Testis (tissue), 2 donors: ENCODE measurements at regions not wholly inside any gene's neighbourhood (a gene's known extent, or its start where the extent isn't known, plus 50 kb on each side); places are given as distances from the start of the nearest gene placed in this dataset.

Experiments
- DNase-seq: peaks from one replicate; pipeline ENCODE4 v3.0.0-alpha.2; 2019
- H3K27ac ChIP-seq, 2 donors: fragments of 200-600 bp; sonication (generic); one replicate each; pipeline ENCODE4 v1.5.1; 2019
- H3K27me3 ChIP-seq: fragments of 200-600 bp; sonication (generic); one replicate; pipeline ENCODE4 v1.5.1; 2019
- H3K36me3 ChIP-seq: fragments of 200-600 bp; sonication (generic); one replicate; pipeline ENCODE4 v1.5.1; 2017; ENCODE audit warnings: low read depth; ENCODE audit errors: missing control alignments
- H3K4me1 ChIP-seq: fragments of 200-600 bp; sonication (generic); one replicate; pipeline ENCODE4 v1.5.1; 2019
- H3K4me3 ChIP-seq, 2 donors: fragments of 200-600 bp; sonication (generic); one replicate each; pipeline ENCODE4 v1.5.1; 2017 to 2019
- H3K9me3 ChIP-seq: fragments of 200-600 bp; sonication (generic); one replicate; pipeline ENCODE4 v1.5.1; 2017
- POLR2A ChIP-seq: fragments of 450-650 bp; IDR thresholded peaks from one replicate; pipeline ENCODE4 v1.6.1; 2017; ENCODE audit warnings: antibody characterized with exemption, mild to moderate bottlenecking, moderate library complexity
- WGBS, 2 donors: methylation state at CpG; one replicate each; pipeline ENCODE4 v1.1.5; 2018; 5-methylcytosine and 5-hydroxymethylcytosine counted together
- intact Hi-C: fragments of 100-400 bp; cut with DNase I; formaldehyde crosslinking; loops from one replicate; pipeline ENCODE4 v1.15.1; 2023; ENCODE audit warnings: low total_unique reads
- TF ChIP-seq, protein P1 (sequence below), 3 experiments: fragments of 450-650 bp in 2 of 3; fragments of 200-600 bp in 1 of 3; sonication (generic) in 1 of 3; IDR thresholded peaks; one replicate each; pipeline ENCODE4 v1.5.1; 2016 to 2019; ENCODE audit warnings: antibody characterized with exemption in 3 of 3, mild to moderate bottlenecking in 2 of 3, moderate library complexity in 1 of 3

DNA sequence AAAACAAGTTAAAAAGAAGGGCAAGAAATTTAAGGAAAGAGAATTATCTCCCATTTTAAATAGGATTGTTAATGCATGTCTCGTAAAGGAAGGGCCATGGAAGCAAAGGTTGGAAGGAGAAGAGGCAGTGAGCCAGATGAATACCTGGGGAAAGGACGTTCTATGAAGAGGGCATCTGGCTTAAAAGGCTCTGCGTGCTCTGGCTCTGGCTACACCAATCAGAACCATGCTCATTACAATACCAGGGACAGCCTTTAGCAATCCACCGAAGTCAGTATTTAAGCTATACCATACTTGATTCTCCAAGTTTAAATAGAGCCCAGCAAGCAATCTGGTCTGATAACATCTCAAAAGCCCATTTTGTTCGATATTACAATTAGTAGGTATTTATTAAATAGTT is 58.5 kb upstream of the C1orf87 start:
- Histone ChIP-seq H3K27me3 (no peaks in the 10 kb centered on the region), H3K9me3 (no peaks in the 10 kb centered on the region), H3K27ac (no peak overlapping the region), H3K36me3 (no peaks in the 10 kb centered on the region), H3K4me3 (no peak overlapping the region), H3K4me1 (no peaks in the 10 kb centered on the region)
- DNase-seq = no peak
- intact Hi-C loops = no loop called here
- 75 to 82% methylated on average over 5 of the region's 5 CpGs for WGBS, 2 donors
- TF ChIP-seq, protein P1, sequence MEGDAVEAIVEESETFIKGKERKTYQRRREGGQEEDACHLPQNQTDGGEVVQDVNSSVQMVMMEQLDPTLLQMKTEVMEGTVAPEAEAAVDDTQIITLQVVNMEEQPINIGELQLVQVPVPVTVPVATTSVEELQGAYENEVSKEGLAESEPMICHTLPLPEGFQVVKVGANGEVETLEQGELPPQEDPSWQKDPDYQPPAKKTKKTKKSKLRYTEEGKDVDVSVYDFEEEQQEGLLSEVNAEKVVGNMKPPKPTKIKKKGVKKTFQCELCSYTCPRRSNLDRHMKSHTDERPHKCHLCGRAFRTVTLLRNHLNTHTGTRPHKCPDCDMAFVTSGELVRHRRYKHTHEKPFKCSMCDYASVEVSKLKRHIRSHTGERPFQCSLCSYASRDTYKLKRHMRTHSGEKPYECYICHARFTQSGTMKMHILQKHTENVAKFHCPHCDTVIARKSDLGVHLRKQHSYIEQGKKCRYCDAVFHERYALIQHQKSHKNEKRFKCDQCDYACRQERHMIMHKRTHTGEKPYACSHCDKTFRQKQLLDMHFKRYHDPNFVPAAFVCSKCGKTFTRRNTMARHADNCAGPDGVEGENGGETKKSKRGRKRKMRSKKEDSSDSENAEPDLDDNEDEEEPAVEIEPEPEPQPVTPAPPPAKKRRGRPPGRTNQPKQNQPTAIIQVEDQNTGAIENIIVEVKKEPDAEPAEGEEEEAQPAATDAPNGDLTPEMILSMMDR (IDR thresholded peaks at IDR 0.05) = no peak
- TF ChIP-seq POLR2A = no peak

DNA sequence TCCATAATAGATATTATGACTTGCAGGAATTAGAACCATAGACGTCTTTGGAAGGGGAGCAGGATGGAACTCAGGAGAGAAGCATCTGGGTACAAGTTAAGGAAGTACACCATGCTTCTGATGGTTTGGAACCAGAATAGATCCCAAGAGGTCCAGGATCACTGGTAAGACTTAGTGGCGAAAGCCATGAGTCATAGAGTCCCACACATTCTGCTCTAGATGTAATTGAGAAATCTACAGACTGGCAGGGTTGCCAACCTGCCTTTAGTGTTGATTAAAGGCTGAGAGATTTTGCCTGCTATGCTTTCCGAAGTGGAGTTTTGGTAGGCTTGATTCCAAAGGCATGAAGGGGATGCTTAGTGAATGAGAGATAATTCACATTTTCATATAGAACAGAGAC is 57.1 kb upstream of the C1orf87 start:
- TF ChIP-seq POLR2A = no peak
- no peaks in the 10 kb centered on the region for H3K9me3 ChIP-seq
- no peak for DNase-seq
- intact Hi-C loops = no loop called here
- 66 to 87% methylated on average over 3 of the region's 3 CpGs for WGBS, 2 donors
- H3K36me3 ChIP-seq = no peaks in the 10 kb centered on the region
- H3K27me3 ChIP-seq = no peaks in the 10 kb centered on the region
- H3K4me3 ChIP-seq = no peak overlapping the region
- no peaks in the 10 kb centered on the region for H3K4me1 ChIP-seq
- H3K27ac ChIP-seq = no peak overlapping the region

DNA sequence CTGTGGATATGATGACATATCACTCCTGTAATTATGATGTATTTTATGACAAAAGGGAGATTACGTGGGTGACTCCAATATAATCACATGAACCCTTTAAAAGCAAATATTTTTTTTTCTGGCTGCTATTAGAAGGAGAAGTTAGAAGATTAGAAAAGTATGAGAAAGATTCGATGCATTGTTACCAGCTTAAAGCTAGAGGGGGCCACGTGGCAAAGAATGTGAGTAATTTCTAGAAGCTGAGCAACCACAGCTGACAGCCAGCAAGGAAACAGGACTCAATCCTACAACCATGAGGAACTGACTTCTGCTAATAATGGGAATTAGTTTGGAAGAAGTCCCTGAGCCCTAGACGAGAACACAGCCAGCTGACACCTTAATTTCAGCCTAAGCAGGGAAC is 56.3 kb upstream of the C1orf87 start:
- 79 to 80% methylated on average over 4 of the region's 4 CpGs for WGBS, 2 donors
- no peaks in the 10 kb centered on the region for H3K27me3 ChIP-seq
- intact Hi-C loops = no loop called here
- no peaks in the 10 kb centered on the region for H3K9me3 ChIP-seq
- no peak overlapping the region for H3K27ac ChIP-seq
- no peaks in the 10 kb centered on the region for H3K4me1 ChIP-seq
- no peak for TF ChIP-seq POLR2A
- TF ChIP-seq, protein P1 (IDR thresholded peaks at IDR 0.05) = no peak
- no peak for DNase-seq
- H3K4me3 ChIP-seq = no peak overlapping the region
- no peaks in the 10 kb centered on the region for H3K36me3 ChIP-seq

DNA sequence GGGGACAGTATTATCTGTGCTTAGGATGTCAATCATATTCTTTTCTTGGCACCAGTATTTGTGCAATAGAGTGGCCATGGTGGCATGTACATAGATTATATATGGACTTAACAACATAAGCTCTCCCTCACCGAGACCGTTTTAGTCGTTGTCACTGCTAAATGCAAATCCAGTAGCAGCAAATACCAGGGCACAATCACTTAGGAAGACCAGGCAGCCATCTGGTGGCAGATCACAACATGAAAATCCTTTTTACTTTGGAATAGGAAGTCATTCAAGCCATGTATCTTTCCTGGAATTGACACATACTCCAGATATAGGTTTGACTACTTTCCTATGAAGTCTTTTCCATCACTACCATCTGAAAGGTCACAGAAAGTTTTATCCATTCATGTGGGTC is 53.2 kb upstream of the C1orf87 start:
- WGBS, 2 donors = 83 to 85% methylated on average over 3 of the region's 3 CpGs
- intact Hi-C loops = no loop called here

More for the DNA sequence above, 53.2 kb upstream of the C1orf87 start:
- H3K4me3 ChIP-seq = no peak overlapping the region
- H3K36me3 ChIP-seq = no peaks in the 10 kb centered on the region
- no peaks in the 10 kb centered on the region for H3K27me3 ChIP-seq
- no peak for DNase-seq
- H3K9me3 ChIP-seq = no peaks in the 10 kb centered on the region
- TF ChIP-seq POLR2A = no peak
- TF ChIP-seq, protein P1 (IDR thresholded peaks at IDR 0.05) = no peak
- H3K27ac ChIP-seq = no peak overlapping the region
- H3K4me1 ChIP-seq = no peaks in the 10 kb centered on the region
